ENCODE measurements at regions not wholly inside any gene's neighbourhood (a gene's known extent, or its start where the extent isn't known, plus 50 kb on each side); places are given as distances from the start of the nearest gene placed in this dataset.

- TF ChIP-seq POLR2A (IDR thresholded peaks at IDR 0.05) (no peak), CTCF (IDR thresholded peaks at IDR 0.05) (no peak)
Measured at GRCh38 chr11:15861256-15861655, 495.1 kb downstream of the SOX6 start.
